HG02759 (cell line): ENCODE measurements at regions not wholly inside any gene's neighbourhood (a gene's known extent, or its start where the extent isn't known, plus 50 kb on each side); places are given as distances from the start of the nearest gene placed in this dataset.
"Not testable (repeated sequence)": the region's sequence is repeated elsewhere in the genome, so short reads cannot be mapped to it uniquely, and the experiment has no call there.

Experiments used
- ATAC-seq: cut with Tn5 transposase; IDR thresholded peaks from one replicate; pipeline ENCODE4 v1.9.1; 2021; ENCODE audit warnings: mild to moderate bottlenecking, moderate library complexity; ENCODE audit not compliant: unreplicated experiment

DNA sequence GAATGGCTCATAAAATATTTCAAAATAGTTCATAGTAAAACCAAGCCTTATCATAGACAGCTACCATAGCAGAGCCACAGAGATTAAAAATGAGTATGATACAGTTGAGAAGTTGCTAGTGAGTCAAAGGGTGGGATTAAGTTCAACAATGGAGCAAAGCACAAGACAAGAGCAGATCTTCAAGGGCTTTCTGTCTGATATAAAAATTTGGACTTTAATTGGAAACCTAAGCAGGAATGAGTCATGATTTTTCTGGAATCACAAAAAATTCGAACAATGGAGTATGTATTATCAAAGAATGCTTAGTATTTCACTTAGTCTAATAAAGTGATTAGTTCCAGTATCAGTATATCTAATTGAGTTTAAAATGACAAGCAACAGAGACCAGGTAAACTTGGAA is 487.3 kb upstream of the NETO1 start:
- no peak for ATAC-seq

- ATAC-seq = no peak
Observed at GRCh38 chr18:73352546-73352945, 484.8 kb upstream of the NETO1 start.

- ATAC-seq = no peak
Observed at GRCh38 chr18:73340135-73340977, 472.6 kb upstream of the NETO1 start.

GRCh38 chr18:73331212-73331772 is 463.5 kb upstream of the NETO1 start:
- ATAC-seq = no peak

- ATAC-seq = not testable (repeated sequence)
Observed at GRCh38 chr18:73330106-73330505, 462.3 kb upstream of the NETO1 start.

- ATAC-seq = not testable (repeated sequence)
Observed at GRCh38 chr18:73324187-73324831, 456.5 kb upstream of the NETO1 start.

- no peak for ATAC-seq
Observed at GRCh38 chr18:73318739-73319479, 451.1 kb upstream of the NETO1 start.

DNA sequence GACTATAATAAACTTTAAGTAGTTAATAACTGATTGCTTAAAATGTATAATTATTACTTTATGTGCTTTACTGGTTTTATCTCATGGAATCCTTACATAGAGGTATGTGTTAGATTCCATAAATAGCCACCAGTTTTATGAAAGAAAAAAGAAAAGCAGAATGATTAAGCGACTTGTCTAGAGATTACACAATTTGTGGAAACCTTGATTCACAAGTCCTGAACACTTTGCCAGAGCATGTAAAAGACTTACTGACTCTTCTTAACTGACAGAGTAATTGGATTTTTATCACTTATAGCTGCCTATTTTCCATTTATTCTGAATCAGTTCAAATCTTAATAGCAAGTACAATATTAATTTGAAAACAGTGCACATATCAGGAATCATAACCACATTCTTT is 448.7 kb upstream of the NETO1 start:
- no peak for ATAC-seq

- no peak for ATAC-seq
Observed at GRCh38 chr18:73315381-73315780, 447.6 kb upstream of the NETO1 start.

DNA sequence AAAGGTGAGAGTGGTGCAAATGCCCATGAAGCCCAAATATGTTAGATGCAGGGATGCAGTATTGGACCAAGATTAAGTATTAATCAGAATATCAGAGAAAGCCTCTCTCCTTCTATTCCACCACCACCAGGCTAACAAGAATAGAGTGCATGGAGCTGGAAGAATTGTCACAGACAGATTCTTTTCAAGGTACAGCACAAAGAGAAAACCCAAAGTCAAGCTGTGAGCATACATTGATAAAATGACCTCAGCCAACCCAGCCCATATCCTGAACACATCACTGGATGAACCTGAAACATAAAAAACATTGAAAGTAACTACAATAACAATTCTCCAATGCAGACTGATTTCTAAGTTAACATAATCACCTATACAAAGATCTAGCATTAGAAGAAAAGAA is 445.7 kb upstream of the NETO1 start:
- no peak for ATAC-seq

DNA sequence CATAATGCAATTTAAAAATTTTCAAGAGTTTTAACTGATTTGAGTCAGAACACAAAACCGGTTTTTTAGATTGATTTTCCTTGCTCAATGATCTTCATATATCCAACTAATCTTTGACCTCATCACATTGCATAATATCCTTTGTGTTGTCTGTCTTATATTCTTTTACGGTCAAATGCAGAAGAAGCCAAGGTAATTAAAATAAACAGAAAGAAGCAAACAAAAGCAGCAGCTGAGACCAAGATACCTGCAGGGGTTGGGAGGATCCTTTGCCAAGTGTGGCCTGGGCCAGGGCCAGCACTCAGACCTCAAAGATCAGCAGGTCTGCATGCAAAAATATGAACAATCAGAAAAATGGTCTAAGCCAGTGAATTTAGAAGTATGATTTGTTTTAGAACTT is 428.9 kb upstream of the NETO1 start:
- ATAC-seq = no peak

GRCh38 chr18:73292156-73292555 is 424.4 kb upstream of the NETO1 start:
- no peak for ATAC-seq

DNA sequence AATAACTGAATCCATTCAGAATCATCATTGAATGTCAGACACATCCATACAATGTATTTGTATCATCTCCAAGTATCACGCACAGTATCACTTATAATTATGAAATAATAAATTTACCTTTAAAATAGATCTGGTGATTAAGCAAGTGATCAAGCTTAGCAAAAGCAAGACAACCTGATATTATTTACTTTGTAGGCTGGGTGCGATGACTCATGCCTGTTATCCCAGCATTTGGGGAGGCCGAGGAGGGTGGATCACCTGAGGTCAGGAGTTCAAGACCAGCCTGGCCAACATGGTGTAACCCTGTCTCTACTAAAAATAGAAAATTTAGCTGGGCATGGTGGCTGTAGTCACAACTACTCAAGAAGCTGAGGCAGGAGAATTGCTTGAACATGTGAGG is 421.0 kb upstream of the NETO1 start:
- no peak for ATAC-seq

DNA sequence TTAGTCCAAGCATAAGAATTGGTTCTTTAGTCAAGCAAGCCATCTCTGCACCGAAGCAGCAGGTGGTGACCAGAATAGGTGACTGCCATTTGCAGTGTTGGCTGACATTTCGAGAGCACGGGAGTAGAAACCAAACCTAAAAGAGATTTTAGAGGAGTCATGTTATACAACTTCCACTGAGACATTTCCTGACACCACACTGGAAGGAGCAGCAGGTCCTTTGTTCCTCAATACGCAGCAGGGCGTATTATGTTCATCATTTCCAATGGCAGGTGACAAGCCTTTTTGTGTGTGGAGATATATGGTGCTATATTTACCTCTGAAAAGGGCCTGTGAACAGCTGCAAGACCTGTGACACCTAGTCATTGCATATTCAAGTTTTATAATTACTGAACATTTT is 418.8 kb upstream of the NETO1 start:
- no peak for ATAC-seq

GRCh38 chr18:73283788-73284187 is 416.0 kb upstream of the NETO1 start:
- no peak for ATAC-seq

GRCh38 chr18:73283032-73283431 is 415.2 kb upstream of the NETO1 start:
- ATAC-seq = no peak

DNA sequence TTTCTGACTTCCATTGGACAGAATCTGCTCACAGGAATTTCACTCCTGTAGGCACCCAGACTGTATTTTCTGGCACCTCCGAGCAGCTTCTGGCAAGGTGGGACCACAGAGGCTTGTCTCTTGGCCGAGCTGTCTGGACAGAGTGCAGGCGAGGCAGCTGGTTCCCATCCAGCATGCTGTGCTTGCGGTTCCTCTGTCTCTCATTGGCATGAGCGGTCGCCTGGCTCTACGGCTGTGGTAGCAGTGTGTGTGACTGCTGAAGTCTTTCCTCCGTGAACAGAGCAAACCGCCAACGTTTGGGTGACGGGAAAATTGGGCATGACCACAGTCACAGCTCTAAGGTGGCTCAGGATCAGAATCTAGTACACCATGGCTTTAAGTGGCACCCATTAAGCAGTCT is 411.7 kb upstream of the NETO1 start:
- ATAC-seq = no peak

DNA sequence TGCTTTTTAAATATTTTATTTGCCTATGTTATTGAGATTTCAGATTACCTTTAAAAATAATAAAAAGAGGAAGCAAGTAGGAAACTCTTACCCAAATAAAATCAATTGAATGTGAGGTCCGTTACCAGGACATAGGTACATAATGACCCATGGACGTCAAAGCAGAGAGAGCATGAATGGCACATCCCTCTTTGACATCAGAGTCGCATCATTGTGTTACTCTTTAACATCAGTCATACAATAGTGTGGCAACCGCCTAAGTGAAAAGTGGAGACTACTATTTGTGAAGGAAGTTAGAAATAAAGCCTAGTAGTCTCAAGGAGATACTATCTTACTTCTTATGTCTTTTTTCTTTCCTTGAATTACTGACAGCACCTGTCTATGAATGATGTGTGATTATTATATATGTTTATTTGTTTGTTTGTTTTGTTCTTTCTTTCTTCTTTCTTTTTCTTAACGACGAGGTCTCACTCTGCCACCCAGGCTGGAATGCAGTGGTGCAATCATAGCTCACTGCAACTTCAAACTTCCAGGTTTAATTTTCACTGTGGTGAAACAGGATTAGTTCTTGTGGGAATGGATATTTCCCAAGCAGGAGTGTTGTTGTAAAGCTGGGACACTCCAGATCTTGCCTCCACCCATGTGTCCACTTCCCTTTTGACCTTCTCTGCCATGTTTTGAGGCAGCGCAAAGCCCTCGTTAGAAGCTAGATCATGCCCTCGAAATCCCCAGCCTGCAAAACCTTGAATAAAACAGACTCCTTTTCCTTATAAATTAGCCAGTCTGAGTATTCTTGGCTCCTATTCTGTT is 407.2 kb upstream of the NETO1 start:
- no peak for ATAC-seq

- no peak for ATAC-seq
Observed at GRCh38 chr18:73270920-73271634, 403.3 kb upstream of the NETO1 start.

GRCh38 chr18:73264562-73264921 is 396.8 kb upstream of the NETO1 start:
- no peak for ATAC-seq
